Fibroblast of lung (primary cell): ENCODE measurements at regions not wholly inside any gene's neighbourhood (a gene's known extent, or its start where the extent isn't known, plus 50 kb on each side); places are given as distances from the start of the nearest gene placed in this dataset.
"Not testable (repeated sequence)": the region's sequence is repeated elsewhere in the genome, so short reads cannot be mapped to it uniquely, and the experiment has no call there.

Experiments used
- EZH2 ChIP-seq: IDR thresholded peaks from 2 replicates; pipeline ENCODE4 v1.5.1; 2012; ENCODE audit warnings: low read length, control low read depth, mild to moderate bottlenecking; ENCODE audit errors: missing control alignments
- TF ChIP-seq, protein P1 (sequence below), 2 donors: IDR thresholded peaks in 1 of 2; conservative IDR thresholded peaks in 1 of 2; 1 replicate in 1 of 2; 2 replicates in 1 of 2; pipeline ENCODE4 v1.5.1; 2011 to 2012; ENCODE audit warnings: low read length in 2 of 2, control low read depth in 1 of 2, inconsistent platforms in 1 of 2, low read depth in 1 of 2, mild to moderate bottlenecking in 1 of 2

DNA sequence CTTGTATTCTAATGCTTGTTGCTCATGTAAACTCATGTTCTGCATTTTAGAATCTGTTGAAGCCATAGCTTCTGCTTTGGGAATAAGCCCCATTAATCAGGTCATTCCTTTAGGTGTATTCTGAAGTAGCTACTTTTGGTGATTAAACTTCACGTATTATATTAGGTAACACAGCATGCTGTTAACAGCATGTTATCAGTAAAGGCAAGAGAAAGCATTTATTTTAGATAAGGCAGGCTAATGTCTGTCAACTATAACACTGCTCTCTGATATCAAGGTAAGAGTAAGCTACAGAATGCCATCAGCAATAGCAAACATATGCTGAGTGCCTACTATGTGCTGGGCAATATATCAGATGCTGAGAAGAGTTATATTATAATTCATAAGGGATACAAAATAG, 726.4 kb downstream of the TTLL7 start:
- TF ChIP-seq EZH2: not testable (repeated sequence)
- TF ChIP-seq, protein P1, sequence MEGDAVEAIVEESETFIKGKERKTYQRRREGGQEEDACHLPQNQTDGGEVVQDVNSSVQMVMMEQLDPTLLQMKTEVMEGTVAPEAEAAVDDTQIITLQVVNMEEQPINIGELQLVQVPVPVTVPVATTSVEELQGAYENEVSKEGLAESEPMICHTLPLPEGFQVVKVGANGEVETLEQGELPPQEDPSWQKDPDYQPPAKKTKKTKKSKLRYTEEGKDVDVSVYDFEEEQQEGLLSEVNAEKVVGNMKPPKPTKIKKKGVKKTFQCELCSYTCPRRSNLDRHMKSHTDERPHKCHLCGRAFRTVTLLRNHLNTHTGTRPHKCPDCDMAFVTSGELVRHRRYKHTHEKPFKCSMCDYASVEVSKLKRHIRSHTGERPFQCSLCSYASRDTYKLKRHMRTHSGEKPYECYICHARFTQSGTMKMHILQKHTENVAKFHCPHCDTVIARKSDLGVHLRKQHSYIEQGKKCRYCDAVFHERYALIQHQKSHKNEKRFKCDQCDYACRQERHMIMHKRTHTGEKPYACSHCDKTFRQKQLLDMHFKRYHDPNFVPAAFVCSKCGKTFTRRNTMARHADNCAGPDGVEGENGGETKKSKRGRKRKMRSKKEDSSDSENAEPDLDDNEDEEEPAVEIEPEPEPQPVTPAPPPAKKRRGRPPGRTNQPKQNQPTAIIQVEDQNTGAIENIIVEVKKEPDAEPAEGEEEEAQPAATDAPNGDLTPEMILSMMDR (conservative IDR thresholded peaks at IDR 0.05 in 1 of 2, IDR thresholded peaks at IDR 0.05 in 1 of 2; ENCODE audit: low read depth in 1 of 2, low read length in 2 of 2): not testable (repeated sequence)
